ENCODE measurements at regions not wholly inside any gene's neighbourhood (a gene's known extent, or its start where the extent isn't known, plus 50 kb on each side); places are given as distances from the start of the nearest gene placed in this dataset.
"Not testable (repeated sequence)": the region's sequence is repeated elsewhere in the genome, so short reads cannot be mapped to it uniquely, and the experiment has no call there.

- no peak overlapping the region for H3K4me3 ChIP-seq (replicated peaks; ENCODE audit: low read depth, low read length)
- TF ChIP-seq, protein P1, sequence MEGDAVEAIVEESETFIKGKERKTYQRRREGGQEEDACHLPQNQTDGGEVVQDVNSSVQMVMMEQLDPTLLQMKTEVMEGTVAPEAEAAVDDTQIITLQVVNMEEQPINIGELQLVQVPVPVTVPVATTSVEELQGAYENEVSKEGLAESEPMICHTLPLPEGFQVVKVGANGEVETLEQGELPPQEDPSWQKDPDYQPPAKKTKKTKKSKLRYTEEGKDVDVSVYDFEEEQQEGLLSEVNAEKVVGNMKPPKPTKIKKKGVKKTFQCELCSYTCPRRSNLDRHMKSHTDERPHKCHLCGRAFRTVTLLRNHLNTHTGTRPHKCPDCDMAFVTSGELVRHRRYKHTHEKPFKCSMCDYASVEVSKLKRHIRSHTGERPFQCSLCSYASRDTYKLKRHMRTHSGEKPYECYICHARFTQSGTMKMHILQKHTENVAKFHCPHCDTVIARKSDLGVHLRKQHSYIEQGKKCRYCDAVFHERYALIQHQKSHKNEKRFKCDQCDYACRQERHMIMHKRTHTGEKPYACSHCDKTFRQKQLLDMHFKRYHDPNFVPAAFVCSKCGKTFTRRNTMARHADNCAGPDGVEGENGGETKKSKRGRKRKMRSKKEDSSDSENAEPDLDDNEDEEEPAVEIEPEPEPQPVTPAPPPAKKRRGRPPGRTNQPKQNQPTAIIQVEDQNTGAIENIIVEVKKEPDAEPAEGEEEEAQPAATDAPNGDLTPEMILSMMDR (IDR thresholded peaks at IDR 0.05; ENCODE audit: low read depth, low read length, missing control alignments) = no peak
- no peak for DNase-seq (ENCODE audit: extremely low read depth, low read depth)
Observed at GRCh38 chr13:44637581-44637980, 61.5 kb upstream of the TSC22D1 start.

DNA sequence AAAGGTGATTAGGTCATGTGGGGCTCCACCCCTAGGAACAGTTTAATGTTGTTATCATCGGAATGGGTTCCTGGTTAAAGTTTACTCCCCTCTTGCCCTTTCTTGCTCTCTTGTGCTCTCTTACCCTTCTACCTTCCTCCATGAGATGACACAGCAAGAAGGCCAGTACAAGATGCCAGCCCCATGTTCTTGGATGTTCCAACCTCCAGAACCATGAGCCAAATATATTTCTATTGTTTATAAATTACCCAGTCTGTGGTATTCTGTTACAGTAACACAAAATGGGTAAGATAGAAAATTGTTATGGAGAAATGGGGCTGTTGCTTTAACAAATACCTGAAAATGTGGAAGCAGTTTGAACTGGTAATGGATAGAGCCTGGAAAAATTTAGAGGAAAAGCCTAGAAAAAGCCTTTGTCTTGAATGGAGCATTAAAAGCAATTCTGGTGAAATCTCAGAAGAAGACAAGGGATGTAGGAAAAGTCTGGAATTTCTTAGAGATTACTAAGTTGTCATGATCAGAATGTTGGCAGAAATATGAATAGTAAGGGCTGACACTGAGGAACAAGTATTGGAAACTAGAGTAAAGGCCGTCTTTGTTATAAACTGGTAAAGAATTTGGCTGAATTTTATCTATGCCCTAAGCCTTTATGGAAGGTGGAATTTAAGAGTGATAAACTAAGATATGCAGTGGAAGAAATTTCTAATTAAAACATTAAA lies 53.5 kb upstream of the TSC22D1 start:
- DNase-seq (ENCODE audit: extremely low read depth, low read depth) = no peak
- TF ChIP-seq, protein P1 (IDR thresholded peaks at IDR 0.05; ENCODE audit: low read depth, low read length, missing control alignments) = no peak
- no peak overlapping the region for H3K4me3 ChIP-seq (replicated peaks; ENCODE audit: low read depth, low read length)

DNA sequence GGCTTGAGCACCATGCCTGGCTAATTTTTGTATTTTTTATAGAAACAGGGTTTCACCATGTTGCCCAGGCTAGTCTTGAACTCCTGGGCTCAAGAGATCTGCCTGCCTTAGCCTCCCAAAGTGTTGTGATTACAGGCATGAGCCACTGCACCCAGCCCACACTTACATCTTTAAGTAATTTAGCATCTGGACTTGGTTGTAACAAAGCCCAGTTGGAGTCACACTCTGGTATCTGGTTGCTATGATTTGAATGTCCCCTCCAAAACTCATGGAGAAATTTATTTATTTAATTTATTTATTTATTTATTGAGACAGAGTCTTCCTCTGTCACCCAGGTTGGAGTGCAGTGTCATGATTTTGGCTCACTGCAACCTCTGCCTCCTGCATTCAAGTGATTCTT lies 52.7 kb upstream of the TSC22D1 start:
- not testable (repeated sequence) for DNase-seq (ENCODE audit: extremely low read depth, low read depth); H3K4me3 ChIP-seq (replicated peaks; ENCODE audit: low read depth, low read length)

DNA sequence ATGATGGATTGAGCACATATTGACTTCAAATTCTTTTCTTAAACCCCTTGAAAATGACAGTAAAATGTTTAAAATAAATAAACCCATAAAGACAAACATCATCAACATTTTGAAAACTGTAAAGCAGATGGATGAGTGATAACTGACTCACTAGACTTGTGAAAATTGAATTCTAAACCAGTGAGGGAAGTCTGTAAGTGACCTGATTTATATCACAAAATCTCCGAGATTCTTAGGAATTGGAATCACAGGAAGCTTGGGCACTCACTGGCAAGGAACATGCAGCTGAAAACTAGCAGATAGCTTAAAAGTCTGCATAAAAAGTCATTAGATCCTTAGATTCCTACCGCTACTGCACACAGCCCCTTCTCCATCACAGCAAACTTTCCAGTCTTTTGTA lies 51.3 kb upstream of the TSC22D1 start:
- TF ChIP-seq, protein P1 (IDR thresholded peaks at IDR 0.05; ENCODE audit: low read depth, low read length, missing control alignments) = no peak
- no peak for DNase-seq (ENCODE audit: extremely low read depth, low read depth)
- H3K4me3 ChIP-seq (replicated peaks; ENCODE audit: low read depth, low read length) = no peak overlapping the region

DNA sequence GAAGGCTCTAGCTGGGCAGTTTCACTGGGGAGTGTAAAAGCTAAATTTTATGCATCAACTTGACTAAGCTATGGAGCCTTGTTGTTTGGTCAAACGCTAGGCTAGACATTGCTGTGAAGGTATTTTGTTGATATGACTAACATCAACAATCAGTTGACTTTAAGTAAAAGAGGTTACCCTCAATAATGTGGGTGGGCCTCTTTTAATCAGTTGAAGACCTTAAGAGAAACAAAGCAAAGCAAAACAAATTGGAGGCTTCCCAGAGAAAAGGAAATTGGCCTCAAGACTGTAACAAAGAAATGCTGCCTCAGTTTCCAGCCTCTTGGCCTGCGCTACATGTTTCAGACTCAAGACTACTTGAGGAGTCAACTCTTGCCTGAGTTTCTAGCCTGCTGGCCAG lies 50.0 kb upstream of the TSC22D1 start:
- TF ChIP-seq, protein P1 (IDR thresholded peaks at IDR 0.05; ENCODE audit: low read depth, low read length, missing control alignments) = no peak
- H3K4me3 ChIP-seq (replicated peaks; ENCODE audit: low read depth, low read length) = no peak overlapping the region
- DNase-seq (ENCODE audit: extremely low read depth, low read depth) = no peak
